Karpas-422 (cell line): ENCODE measurements at regions not wholly inside any gene's neighbourhood (a gene's known extent, or its start where the extent isn't known, plus 50 kb on each side); places are given as distances from the start of the nearest gene placed in this dataset.
A peak's percentile ranks its signal among the peaks of the same experiment; 100 is the strongest.

ENCODE experiments used
- DNase-seq: peaks from one replicate; pipeline ENCODE4 v3.0.0-alpha.2; 2015
- H2AFZ ChIP-seq: fragments of 200-600 bp; sonication (generic); 2 replicates; pipeline ENCODE4 v1.6.1; 2014; ENCODE audit warnings: antibody characterized with exemption, low read length, mixed read lengths
- H3K27ac ChIP-seq: fragments of 200-600 bp; sonication (generic); 2 replicates; pipeline ENCODE4 v1.5.1; 2014; ENCODE audit warnings: mild to moderate bottlenecking, low read length, moderate library complexity
- H3K27me3 ChIP-seq: fragments of 200-600 bp; sonication (generic); 2 replicates; pipeline ENCODE4 v1.6.1; 2014; ENCODE audit warnings: low read length, mixed read lengths
- H3K36me3 ChIP-seq: fragments of 200-600 bp; sonication (generic); 2 replicates; pipeline ENCODE4 v1.6.1; 2014; ENCODE audit warnings: low read length, mixed read lengths; ENCODE audit not compliant: insufficient read depth
- H3K4me1 ChIP-seq: fragments of 200-600 bp; sonication (generic); 2 replicates; pipeline ENCODE4 v1.6.1; 2014; ENCODE audit warnings: mild to moderate bottlenecking, low read length, mixed read lengths
- H3K4me2 ChIP-seq: fragments of 200-600 bp; sonication (generic); 2 replicates; pipeline ENCODE4 v1.6.1; 2014; ENCODE audit warnings: low read length, low read depth, mild to moderate bottlenecking; ENCODE audit not compliant: poor library complexity, severe bottlenecking
- H3K4me3 ChIP-seq: fragments of 200-600 bp; sonication (generic); 2 replicates; pipeline ENCODE4 v1.5.1; 2014; ENCODE audit warnings: mild to moderate bottlenecking, antibody characterized with exemption, low read length, mixed read lengths
- H3K79me2 ChIP-seq: fragments of 200-600 bp; sonication (generic); 2 replicates; pipeline ENCODE4 v1.6.1; 2014; ENCODE audit warnings: mild to moderate bottlenecking, low read length, mixed read lengths
- H3K9ac ChIP-seq: fragments of 200-600 bp; sonication (generic); 2 replicates; pipeline ENCODE4 v1.6.0; 2014; ENCODE audit warnings: low read length
- H3K9me2 ChIP-seq: fragments of 200-600 bp; sonication (generic), shearing (Covaris generic); replicated peaks from 2 replicates; pipeline ENCODE4 v1.6.0; 2014; ENCODE audit warnings: mild to moderate bottlenecking, low read length, moderate library complexity; ENCODE audit not compliant: insufficient read depth
- H3K9me3 ChIP-seq: fragments of 300-700, 200-600 bp; sonication (generic); 2 replicates; pipeline ENCODE4 v1.6.1; 2014; ENCODE audit warnings: low read length, mixed read lengths
- H4K20me1 ChIP-seq: fragments of 200-600 bp; sonication (generic); 2 replicates; pipeline ENCODE4 v1.6.1; 2014; ENCODE audit warnings: mild to moderate bottlenecking, antibody characterized with exemption, low read length, low read depth; ENCODE audit not compliant: insufficient read depth

- H3K79me2 ChIP-seq, result no peaks in the 10 kb centered on the region
- H3K4me1 ChIP-seq, result peaks cover 48% of the 10 kb centered on the region
- no peak overlapping the region; the same call in 1 of the 2 replicates for H3K9ac ChIP-seq
- H3K27ac ChIP-seq, result no peak overlapping the region
- H3K9me2 ChIP-seq, result no peaks in the 10 kb centered on the region
- 0 out of 2 replicates have a peak overlapping the region, but pooled peaks have one; percentile 10 for H2AFZ ChIP-seq
- H3K4me3 ChIP-seq, result peak overlapping the region; percentile 38; the same call in 1 of the 2 replicates
- H3K4me2 ChIP-seq, result peak overlapping the region; percentile 37
- no peaks in the 10 kb centered on the region for H4K20me1 ChIP-seq
- H3K9me3 ChIP-seq, result no peaks in the 10 kb centered on the region
- H3K36me3 ChIP-seq, result no peaks in the 10 kb centered on the region
- peak; percentile 80 for DNase-seq
- H3K27me3 ChIP-seq, result no peaks in the 10 kb centered on the region
Measured at GRCh38 chr12:47397664-47398281, 308.1 kb downstream of the RPAP3 start.

GRCh38 chr12:47396902-47397663 lies 308.7 kb downstream of the RPAP3 start:
- Histone ChIP-seq H3K9me3 (no peaks in the 10 kb centered on the region), H3K36me3 (no peaks in the 10 kb centered on the region), H3K4me2 (peak overlapping the region; percentile 37), H3K4me1 (peaks cover 54% of the 10 kb centered on the region), H3K27me3 (no peaks in the 10 kb centered on the region), H3K9ac (no peak overlapping the region; the same call in 1 of the 2 replicates), H2AFZ (0 out of 2 replicates have a peak overlapping the region, but pooled peaks have one; percentile 10), H3K27ac (no peak overlapping the region), H4K20me1 (no peaks in the 10 kb centered on the region), H3K9me2 (no peaks in the 10 kb centered on the region), H3K4me3 (peak overlapping the region; percentile 38; the same call in 1 of the 2 replicates), H3K79me2 (no peaks in the 10 kb centered on the region)
- peak; percentile 55 for DNase-seq

- H3K79me2 ChIP-seq, result no peaks in the 10 kb centered on the region
- no peaks in the 10 kb centered on the region for H4K20me1 ChIP-seq
- 0 out of 2 replicates have a peak overlapping the region, but pooled peaks have one; percentile 9 for H3K9ac ChIP-seq
- no peaks in the 10 kb centered on the region for H3K9me2 ChIP-seq
- H3K27ac ChIP-seq, result no peak overlapping the region
- H3K4me1 ChIP-seq, result peaks cover 69% of the 10 kb centered on the region
- H3K36me3 ChIP-seq, result no peaks in the 10 kb centered on the region
- H3K4me2 ChIP-seq, result peak overlapping the region; percentile 65
- H2AFZ ChIP-seq, result no peak overlapping the region
- no peaks in the 10 kb centered on the region for H3K9me3 ChIP-seq
- peak overlapping the region; percentile 5; the same call in 1 of the 2 replicates for H3K4me3 ChIP-seq
- H3K27me3 ChIP-seq, result no peaks in the 10 kb centered on the region
- DNase-seq, result no peak
Measured at GRCh38 chr12:47394070-47394469, 311.8 kb downstream of the RPAP3 start.

GRCh38 chr12:47393403-47393790 lies 312.4 kb downstream of the RPAP3 start:
- Histone ChIP-seq H3K36me3 (no peaks in the 10 kb centered on the region), H2AFZ (no peak overlapping the region), H3K27me3 (no peaks in the 10 kb centered on the region), H3K9me3 (no peaks in the 10 kb centered on the region), H3K4me3 (0 out of 2 replicates have a peak overlapping the region, but pooled peaks have one; percentile 16), H3K27ac (peak overlapping the region; percentile 92), H3K9ac (no peak overlapping the region), H3K4me1 (peaks cover 69% of the 10 kb centered on the region), H4K20me1 (no peaks in the 10 kb centered on the region), H3K4me2 (peak overlapping the region; percentile 65), H3K79me2 (no peaks in the 10 kb centered on the region), H3K9me2 (no peaks in the 10 kb centered on the region)
- no peak for DNase-seq

GRCh38 chr12:47391566-47391965 lies 311.8 kb upstream of the AMIGO2 start:
- peak overlapping the region; percentile 13; the same call in 1 of the 2 replicates for H2AFZ ChIP-seq

GRCh38 chr12:47388712-47389111 lies 309.0 kb upstream of the AMIGO2 start:
- peaks cover 44% of the 10 kb centered on the region for H3K4me1 ChIP-seq
- H4K20me1 ChIP-seq, result no peaks in the 10 kb centered on the region
- H3K9me2 ChIP-seq, result no peaks in the 10 kb centered on the region
- H3K4me3 ChIP-seq, result no peak overlapping the region
- no peak overlapping the region for H3K9ac ChIP-seq
- H2AFZ ChIP-seq, result no peak overlapping the region
- no peaks in the 10 kb centered on the region for H3K79me2 ChIP-seq
- H3K36me3 ChIP-seq, result no peaks in the 10 kb centered on the region
- no peak for DNase-seq
- H3K9me3 ChIP-seq, result no peaks in the 10 kb centered on the region
- H3K4me2 ChIP-seq, result no peak overlapping the region
- H3K27ac ChIP-seq, result no peak overlapping the region
- H3K27me3 ChIP-seq, result no peaks in the 10 kb centered on the region

More at GRCh38 chr12:47391566-47391965, 311.8 kb upstream of the AMIGO2 start:
- H3K9ac ChIP-seq, result no peak overlapping the region
- DNase-seq, result no peak
- H3K9me2 ChIP-seq, result no peaks in the 10 kb centered on the region
- H3K4me2 ChIP-seq, result no peak overlapping the region
- H3K4me3 ChIP-seq, result no peak overlapping the region
- H3K79me2 ChIP-seq, result no peaks in the 10 kb centered on the region
- H3K36me3 ChIP-seq, result no peaks in the 10 kb centered on the region
- H3K27ac ChIP-seq, result no peak overlapping the region
- H3K9me3 ChIP-seq, result no peaks in the 10 kb centered on the region
- no peaks in the 10 kb centered on the region for H3K27me3 ChIP-seq
- H3K4me1 ChIP-seq, result peaks cover 58% of the 10 kb centered on the region
- H4K20me1 ChIP-seq, result no peaks in the 10 kb centered on the region

- H3K79me2 ChIP-seq, result no peaks in the 10 kb centered on the region
- H3K4me3 ChIP-seq, result no peak overlapping the region
- no peak overlapping the region for H2AFZ ChIP-seq
- no peaks in the 10 kb centered on the region for H3K36me3 ChIP-seq
- H3K9ac ChIP-seq, result no peak overlapping the region
- H3K27ac ChIP-seq, result no peak overlapping the region
- no peaks in the 10 kb centered on the region for H3K9me3 ChIP-seq
- DNase-seq, result no peak
- peaks cover 44% of the 10 kb centered on the region for H3K4me1 ChIP-seq
- H3K27me3 ChIP-seq, result no peaks in the 10 kb centered on the region
- no peaks in the 10 kb centered on the region for H4K20me1 ChIP-seq
- no peak overlapping the region for H3K4me2 ChIP-seq
- H3K9me2 ChIP-seq, result no peaks in the 10 kb centered on the region
Measured at GRCh38 chr12:47387994-47388393, 308.2 kb upstream of the AMIGO2 start.

GRCh38 chr12:47385653-47386052 lies 305.9 kb upstream of the AMIGO2 start:
- Histone ChIP-seq H2AFZ (no peak overlapping the region), H3K79me2 (no peaks in the 10 kb centered on the region), H4K20me1 (no peaks in the 10 kb centered on the region), H3K9me2 (no peaks in the 10 kb centered on the region), H3K4me1 (peaks cover 27% of the 10 kb centered on the region), H3K4me3 (no peak overlapping the region), H3K36me3 (no peaks in the 10 kb centered on the region), H3K9ac (no peak overlapping the region), H3K27me3 (no peaks in the 10 kb centered on the region), H3K9me3 (no peaks in the 10 kb centered on the region), H3K4me2 (no peak overlapping the region), H3K27ac (no peak overlapping the region)
- no peak for DNase-seq
